Inferior parietal cortex (tissue), 1 donor: ENCODE measurements at regions not wholly inside any gene's neighbourhood (a gene's known extent, or its start where the extent isn't known, plus 50 kb on each side); places are given as distances from the start of the nearest gene placed in this dataset.
A peak's percentile ranks its signal among the peaks of the same experiment; 100 is the strongest.

Experiments used
- DNase-seq: peaks from one replicate; pipeline ENCODE4 v3.0.0-alpha.2; 2016; ENCODE audit errors: extremely low spot score

- DNase-seq, result no peak
These were observed 92.7 kb upstream of the RPL34 start for GRCh38 chr4:108527723-108528122.

DNA sequence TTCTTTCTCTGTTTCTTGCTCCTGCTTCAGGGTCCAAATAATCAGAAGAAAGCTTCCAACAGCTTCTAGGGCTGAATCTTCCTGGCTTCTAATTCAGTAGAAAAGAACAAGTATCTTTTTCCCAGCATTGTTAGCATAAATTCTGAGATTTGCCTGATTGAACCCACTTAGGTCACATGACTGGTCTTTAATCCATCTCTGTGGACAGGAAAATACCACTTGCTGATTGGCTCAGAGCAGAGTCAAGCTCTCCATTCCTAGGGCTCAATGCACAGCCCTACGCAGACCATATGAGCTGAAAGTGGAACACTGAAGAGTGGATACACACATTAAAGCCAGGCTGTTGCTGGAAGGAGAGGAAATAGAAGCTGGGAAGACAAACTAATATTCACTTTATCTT lies 99.6 kb upstream of the RPL34 start:
- no peak for DNase-seq

DNA sequence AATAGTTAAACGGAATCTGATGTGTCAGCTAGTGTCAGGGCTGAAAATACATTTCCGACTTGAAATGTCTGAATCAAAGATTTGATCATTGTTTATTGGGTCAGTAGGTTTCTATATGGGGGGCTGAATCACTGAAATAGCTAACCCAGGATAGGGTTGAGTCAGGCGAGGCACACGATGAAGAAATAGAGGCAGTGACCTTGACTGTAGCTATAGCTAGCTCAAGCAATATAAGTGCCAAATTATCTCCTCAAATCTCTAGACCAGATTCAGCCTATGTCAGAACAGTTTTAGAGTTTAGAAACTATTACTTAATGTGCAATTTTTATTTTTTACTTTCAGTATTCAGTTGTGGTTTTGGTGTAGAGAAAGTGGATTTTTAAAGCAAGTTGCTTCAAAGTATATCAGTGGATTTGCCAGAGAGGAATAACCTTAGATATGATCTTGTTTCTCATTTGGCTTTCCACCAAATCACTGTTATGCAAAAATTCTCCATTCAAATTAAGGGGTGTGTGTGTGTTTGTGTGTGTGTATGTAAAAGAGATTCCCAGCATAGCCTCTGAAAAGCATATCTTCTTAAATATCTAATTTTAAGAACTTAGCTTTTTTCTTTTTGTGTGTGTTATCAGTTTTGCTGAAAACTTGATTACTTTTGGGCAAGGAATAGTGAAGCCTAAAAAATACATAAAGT lies 100.3 kb upstream of the RPL34 start:
- DNase-seq, result no peak

GRCh38 chr4:108519208-108519833 lies 101.1 kb upstream of the RPL34 start:
- DNase-seq, result no peak

- peak; percentile 29 for DNase-seq
These were observed 107.5 kb upstream of the RPL34 start for GRCh38 chr4:108512615-108513505.

DNA sequence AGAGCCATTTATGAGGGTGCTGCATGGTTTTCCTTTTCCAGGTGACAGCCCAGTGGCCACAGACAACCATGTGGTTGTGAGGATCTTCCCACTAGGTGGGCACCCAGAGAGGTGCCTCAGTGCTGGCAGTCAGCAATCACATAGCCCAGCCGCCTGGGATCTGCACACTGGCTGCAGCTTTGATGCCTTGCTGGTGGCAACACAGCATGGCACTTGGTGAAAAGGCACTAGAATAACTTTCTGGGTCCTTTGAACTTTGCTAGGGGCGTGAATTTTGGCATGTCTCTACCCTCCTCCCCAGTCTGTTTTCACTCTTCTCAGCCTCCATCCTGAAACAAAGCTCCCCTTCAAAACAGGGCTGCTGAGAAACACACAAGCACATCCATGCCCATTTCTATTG lies 108.8 kb upstream of the RPL34 start:
- DNase-seq, result no peak

GRCh38 chr4:108502356-108502755 lies 118.0 kb upstream of the RPL34 start:
- no peak for DNase-seq

- no peak for DNase-seq
These were observed 121.5 kb upstream of the RPL34 start for GRCh38 chr4:108498925-108499324.

DNA sequence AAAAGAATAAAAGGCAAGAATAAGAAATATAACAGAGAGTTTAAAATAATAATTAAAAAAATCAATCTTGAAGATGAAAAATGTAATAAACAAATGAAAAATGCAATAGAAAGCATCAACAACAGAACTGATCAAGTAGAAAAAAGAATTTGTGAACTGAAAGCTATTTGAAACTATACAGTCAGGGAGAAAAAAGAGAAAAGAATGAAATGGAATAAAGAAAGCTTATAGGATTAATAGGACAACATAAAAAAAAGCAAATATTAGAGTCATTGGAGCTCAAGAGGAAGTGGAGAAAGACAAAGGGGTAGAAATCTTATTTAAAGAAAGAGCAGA lies 126.8 kb upstream of the RPL34 start:
- DNase-seq, result no peak

- no peak for DNase-seq
These were observed 127.4 kb upstream of the RPL34 start for GRCh38 chr4:108492816-108493595.

DNA sequence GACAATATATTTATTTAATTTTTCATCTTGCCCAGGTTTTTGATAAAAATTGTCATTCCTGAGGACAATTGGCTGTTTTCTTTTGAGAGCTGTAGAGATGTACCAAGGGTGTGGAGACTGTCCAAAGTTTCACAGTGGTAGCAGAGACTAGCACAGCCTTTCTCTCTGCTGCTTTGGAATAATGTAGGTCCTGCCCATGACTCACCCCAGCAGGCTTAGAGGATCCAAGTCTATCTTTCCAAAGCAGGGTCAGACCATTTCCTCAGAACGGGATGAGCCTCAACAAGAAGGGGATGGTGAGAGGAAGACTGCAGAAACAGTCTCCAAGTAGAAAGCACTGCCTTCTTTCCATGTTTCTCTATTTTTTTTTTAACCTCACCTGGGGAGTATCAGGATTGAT lies 131.5 kb upstream of the RPL34 start:
- no peak for DNase-seq

- DNase-seq, result no peak
These were observed 134.3 kb upstream of the RPL34 start for GRCh38 chr4:108486046-108486445.

DNA sequence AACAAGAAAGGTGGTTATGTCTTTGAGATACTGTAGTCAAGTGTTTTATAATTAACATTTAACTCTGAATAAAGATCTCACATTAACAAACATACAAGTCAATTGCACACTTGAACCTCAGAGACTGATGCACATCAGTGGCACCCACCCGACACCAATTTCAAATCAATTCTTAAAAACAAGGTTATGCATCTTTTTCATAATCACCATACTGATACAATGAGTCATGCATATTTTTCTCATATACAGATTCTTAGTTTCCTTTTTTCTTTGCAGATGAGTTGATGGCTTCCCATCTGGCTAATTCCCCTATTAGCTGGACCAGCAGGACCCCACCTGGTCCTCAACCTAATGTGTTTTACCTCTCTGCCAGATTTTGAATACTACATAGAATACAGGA lies 136.2 kb upstream of the RPL34 start:
- no peak for DNase-seq

DNA sequence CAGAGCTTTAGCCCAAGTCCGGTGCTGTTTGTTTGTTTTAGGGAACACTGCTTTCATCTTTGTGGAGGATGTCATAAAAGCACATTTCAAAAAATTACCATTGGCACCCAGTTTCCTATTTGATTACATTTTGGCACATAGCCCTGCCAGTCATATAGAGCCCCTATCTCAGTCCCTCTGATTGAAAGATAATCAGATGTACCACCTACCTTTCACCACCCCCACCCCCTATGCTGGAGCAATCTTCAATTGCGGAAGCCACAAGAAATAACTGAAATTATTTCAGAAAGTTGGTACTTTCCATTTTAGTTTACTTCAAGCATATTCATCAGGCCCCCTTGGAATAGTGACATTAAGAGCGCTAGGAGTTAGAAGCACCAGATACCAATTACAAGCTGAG lies 136.7 kb upstream of the RPL34 start:
- DNase-seq, result no peak

DNA sequence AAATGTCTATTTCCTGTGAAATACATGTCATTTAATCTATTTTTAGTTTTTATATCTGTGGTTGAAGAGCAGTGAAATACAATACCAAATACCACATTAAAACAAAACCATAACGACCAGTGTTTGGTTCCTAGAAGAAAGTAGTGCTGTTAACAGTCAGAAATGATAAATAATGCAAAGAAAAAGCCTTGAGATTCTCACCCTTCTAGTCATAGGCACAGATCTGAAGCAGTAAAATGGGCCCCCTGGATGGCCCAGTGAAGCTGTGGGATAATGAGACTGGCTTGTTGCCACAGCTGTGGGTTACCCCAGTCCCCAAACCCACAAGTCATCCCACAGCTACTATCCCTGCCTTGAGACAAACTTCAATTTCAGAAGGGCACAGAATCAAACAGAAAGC lies 137.3 kb upstream of the RPL34 start:
- DNase-seq, result no peak

DNA sequence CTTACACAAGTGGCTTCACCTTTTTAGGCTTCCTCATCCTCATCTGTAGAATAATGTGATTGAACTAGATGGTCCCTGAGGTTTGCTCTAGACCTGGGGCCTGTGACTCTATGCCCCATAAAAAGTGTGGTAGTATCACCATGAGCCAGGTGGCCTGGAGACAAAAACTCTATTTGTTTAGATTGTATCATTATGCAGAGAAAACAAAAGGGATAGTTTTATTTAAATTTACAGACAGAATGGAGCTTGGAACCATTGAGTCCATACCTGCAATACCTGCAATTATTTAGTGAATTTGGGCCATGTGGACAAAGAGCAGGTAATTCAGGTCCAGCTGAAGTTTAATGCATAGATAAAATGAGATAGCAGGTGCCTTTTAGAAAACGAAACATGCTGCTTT lies 139.5 kb upstream of the RPL34 start:
- DNase-seq, result no peak

DNA sequence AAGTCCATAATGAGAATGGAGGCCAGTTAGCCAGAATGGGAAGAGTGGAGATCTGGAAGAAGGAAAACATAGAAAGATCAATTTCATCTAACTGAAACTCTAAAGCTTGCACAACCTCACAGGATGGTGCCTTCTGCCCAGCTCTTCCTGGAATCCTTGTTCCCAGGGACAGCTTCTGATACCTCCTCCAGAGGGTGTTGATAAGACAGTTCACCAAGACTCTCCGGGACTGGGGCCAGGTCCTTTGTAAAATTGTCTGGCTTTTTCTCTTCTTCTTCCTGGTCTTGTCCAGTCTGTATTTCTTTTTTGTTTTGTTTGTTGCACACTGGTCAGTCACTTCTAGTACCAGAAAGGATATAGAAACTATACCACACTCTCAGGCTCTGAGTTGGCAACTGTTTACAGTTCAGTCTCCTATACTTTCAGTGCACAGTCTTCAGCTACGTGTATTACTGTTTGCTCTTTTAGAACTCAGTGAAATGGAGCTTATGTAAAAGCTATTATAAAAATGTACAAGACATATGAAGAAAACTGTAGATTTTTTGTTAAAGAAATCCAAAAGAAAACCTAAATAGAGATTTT lies 142.8 kb upstream of the RPL34 start:
- no peak for DNase-seq

GRCh38 chr4:108473163-108473720 lies 147.1 kb upstream of the RPL34 start:
- DNase-seq, result no peak

- no peak for DNase-seq
These were observed 153.2 kb upstream of the RPL34 start for GRCh38 chr4:108466936-108467902.

- DNase-seq, result no peak
These were observed 154.4 kb upstream of the RPL34 start for GRCh38 chr4:108465886-108466500.
